NB4 (cell line): ENCODE measurements at regions not wholly inside any gene's neighbourhood (a gene's known extent, or its start where the extent isn't known, plus 50 kb on each side); places are given as distances from the start of the nearest gene placed in this dataset.

Experiments used
- DNase-seq: peaks from one replicate; pipeline ENCODE4 v3.0.0; 2010; ENCODE audit warnings: low read depth
- H3K4me3 ChIP-seq: one replicate; pipeline ENCODE4 v1.5.1; 2011; ENCODE audit warnings: mild to moderate bottlenecking, low read depth, low read length, moderate library complexity
- CTCF ChIP-seq: IDR thresholded peaks from one replicate; pipeline ENCODE4 v1.5.1; 2012; ENCODE audit warnings: low read depth, low read length
- MYC ChIP-seq: IDR thresholded peaks from 2 replicates; pipeline ENCODE4 v1.6.1; 2011; ENCODE audit warnings: low read depth, low read length
- POLR2A ChIP-seq: IDR thresholded peaks from 2 replicates; pipeline ENCODE4 v1.6.1; 2011; ENCODE audit warnings: mild to moderate bottlenecking; ENCODE audit not compliant: insufficient read length; ENCODE audit errors: extremely low read depth
- TF ChIP-seq, protein P1 (sequence below): IDR thresholded peaks from 2 replicates; pipeline ENCODE4 v1.6.1; 2011; ENCODE audit warnings: low read depth, low read length

GRCh38 chr3:102069211-102069662, 219.9 kb downstream of the NFKBIZ start:
- TF ChIP-seq, protein P1, sequence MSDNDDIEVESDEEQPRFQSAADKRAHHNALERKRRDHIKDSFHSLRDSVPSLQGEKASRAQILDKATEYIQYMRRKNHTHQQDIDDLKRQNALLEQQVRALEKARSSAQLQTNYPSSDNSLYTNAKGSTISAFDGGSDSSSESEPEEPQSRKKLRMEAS, result no peak
- TF ChIP-seq MYC (no peak), CTCF (no peak), POLR2A (no peak)
- no peak for DNase-seq
- H3K4me3 ChIP-seq, result no peak overlapping the region

- TF ChIP-seq POLR2A (no peak), CTCF (no peak), MYC (no peak)
- TF ChIP-seq, protein P1, result no peak
- DNase-seq, result no peak
- no peak overlapping the region for H3K4me3 ChIP-seq
Observed at GRCh38 chr3:102074946-102075345, 225.6 kb downstream of the NFKBIZ start.

- H3K4me3 ChIP-seq, result no peak overlapping the region
- TF ChIP-seq MYC (no peak), POLR2A (no peak), CTCF (no peak)
- TF ChIP-seq, protein P1, result no peak
- DNase-seq, result no peak
Observed at GRCh38 chr3:102078401-102078800, 229.1 kb downstream of the NFKBIZ start.

GRCh38 chr3:102078854-102079808, 229.8 kb downstream of the NFKBIZ start:
- no peak for DNase-seq
- H3K4me3 ChIP-seq, result no peak overlapping the region

GRCh38 chr3:102079809-102080197, 230.5 kb downstream of the NFKBIZ start:
- TF ChIP-seq CTCF (no peak), MYC (no peak), POLR2A (no peak)
- TF ChIP-seq, protein P1, result no peak
- no peak for DNase-seq
- H3K4me3 ChIP-seq, result no peak overlapping the region

More at GRCh38 chr3:102078854-102079808, 229.8 kb downstream of the NFKBIZ start:
- no peak for TF ChIP-seq MYC
- no peak for TF ChIP-seq POLR2A
- no peak for TF ChIP-seq CTCF
- TF ChIP-seq, protein P1, result no peak
